ENCODE measurements at regions not wholly inside any gene's neighbourhood (a gene's known extent, or its start where the extent isn't known, plus 50 kb on each side); places are given as distances from the start of the nearest gene placed in this dataset.

DNA sequence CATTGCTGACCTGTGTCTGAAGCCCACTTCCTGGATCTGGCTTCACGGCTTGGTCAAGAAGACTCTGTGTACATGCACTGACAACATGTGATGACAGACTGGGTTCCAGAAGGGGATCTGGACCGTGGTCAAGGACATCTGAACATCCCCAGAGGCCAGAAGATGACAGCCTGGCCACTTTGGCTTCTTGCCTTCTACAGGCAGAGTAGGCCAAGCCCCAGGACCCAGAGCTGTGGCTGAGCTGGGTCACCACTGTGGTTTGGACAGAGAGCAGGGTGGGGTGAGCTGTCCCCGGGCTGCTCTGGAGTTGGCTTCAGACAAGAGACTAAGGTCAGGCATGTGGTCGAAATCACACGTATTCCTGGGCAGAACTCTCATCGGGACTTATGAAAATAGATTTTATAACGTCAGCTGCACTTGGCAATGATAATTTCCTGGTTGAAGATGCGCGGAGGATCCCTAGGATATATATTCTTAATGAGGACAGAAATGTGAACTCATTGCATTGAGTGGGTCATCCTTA is 114.1 kb upstream of the FRMD4B start:
- TF ChIP-seq, protein P1, sequence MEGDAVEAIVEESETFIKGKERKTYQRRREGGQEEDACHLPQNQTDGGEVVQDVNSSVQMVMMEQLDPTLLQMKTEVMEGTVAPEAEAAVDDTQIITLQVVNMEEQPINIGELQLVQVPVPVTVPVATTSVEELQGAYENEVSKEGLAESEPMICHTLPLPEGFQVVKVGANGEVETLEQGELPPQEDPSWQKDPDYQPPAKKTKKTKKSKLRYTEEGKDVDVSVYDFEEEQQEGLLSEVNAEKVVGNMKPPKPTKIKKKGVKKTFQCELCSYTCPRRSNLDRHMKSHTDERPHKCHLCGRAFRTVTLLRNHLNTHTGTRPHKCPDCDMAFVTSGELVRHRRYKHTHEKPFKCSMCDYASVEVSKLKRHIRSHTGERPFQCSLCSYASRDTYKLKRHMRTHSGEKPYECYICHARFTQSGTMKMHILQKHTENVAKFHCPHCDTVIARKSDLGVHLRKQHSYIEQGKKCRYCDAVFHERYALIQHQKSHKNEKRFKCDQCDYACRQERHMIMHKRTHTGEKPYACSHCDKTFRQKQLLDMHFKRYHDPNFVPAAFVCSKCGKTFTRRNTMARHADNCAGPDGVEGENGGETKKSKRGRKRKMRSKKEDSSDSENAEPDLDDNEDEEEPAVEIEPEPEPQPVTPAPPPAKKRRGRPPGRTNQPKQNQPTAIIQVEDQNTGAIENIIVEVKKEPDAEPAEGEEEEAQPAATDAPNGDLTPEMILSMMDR (IDR thresholded peaks at IDR 0.05; ENCODE audit: poor library complexity, severe bottlenecking), result no peak
- TF ChIP-seq EZH2 (IDR thresholded peaks at IDR 0.05; ENCODE audit: borderline replicate concordance, insufficient read depth, low read length, poor library complexity, severe bottlenecking) (no peak), SMC3 (conservative IDR thresholded peaks at IDR 0.05; ENCODE audit: poor library complexity) (no peak), EP300 (conservative IDR thresholded peaks at IDR 0.05; ENCODE audit: poor library complexity, severe bottlenecking) (no peak), POLR2AphosphoS5 (IDR thresholded peaks at IDR 0.05) (no peak), RAD21 (conservative IDR thresholded peaks at IDR 0.05) (no peak), MXI1 (conservative IDR thresholded peaks at IDR 0.05; ENCODE audit: poor library complexity, severe bottlenecking) (no peak), TAF1 (IDR thresholded peaks at IDR 0.05; ENCODE audit: low read depth) (no peak)
- TF ChIP-seq, protein P2, sequence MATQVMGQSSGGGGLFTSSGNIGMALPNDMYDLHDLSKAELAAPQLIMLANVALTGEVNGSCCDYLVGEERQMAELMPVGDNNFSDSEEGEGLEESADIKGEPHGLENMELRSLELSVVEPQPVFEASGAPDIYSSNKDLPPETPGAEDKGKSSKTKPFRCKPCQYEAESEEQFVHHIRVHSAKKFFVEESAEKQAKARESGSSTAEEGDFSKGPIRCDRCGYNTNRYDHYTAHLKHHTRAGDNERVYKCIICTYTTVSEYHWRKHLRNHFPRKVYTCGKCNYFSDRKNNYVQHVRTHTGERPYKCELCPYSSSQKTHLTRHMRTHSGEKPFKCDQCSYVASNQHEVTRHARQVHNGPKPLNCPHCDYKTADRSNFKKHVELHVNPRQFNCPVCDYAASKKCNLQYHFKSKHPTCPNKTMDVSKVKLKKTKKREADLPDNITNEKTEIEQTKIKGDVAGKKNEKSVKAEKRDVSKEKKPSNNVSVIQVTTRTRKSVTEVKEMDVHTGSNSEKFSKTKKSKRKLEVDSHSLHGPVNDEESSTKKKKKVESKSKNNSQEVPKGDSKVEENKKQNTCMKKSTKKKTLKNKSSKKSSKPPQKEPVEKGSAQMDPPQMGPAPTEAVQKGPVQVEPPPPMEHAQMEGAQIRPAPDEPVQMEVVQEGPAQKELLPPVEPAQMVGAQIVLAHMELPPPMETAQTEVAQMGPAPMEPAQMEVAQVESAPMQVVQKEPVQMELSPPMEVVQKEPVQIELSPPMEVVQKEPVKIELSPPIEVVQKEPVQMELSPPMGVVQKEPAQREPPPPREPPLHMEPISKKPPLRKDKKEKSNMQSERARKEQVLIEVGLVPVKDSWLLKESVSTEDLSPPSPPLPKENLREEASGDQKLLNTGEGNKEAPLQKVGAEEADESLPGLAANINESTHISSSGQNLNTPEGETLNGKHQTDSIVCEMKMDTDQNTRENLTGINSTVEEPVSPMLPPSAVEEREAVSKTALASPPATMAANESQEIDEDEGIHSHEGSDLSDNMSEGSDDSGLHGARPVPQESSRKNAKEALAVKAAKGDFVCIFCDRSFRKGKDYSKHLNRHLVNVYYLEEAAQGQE (IDR thresholded peaks at IDR 0.05; ENCODE audit: borderline replicate concordance), result no peak

Measured in neural cell (in vitro differentiated cells).